A549 (cell line): ENCODE measurements at regions not wholly inside any gene's neighbourhood (a gene's known extent, or its start where the extent isn't known, plus 50 kb on each side); places are given as distances from the start of the nearest gene placed in this dataset.

ENCODE experiments used
- BHLHE40 ChIP-seq: IDR thresholded peaks from 2 replicates; pipeline ENCODE4 v1.6.1; 2012; ENCODE audit warnings: low read depth, low read length, inconsistent platforms
- TF ChIP-seq, protein P1 (sequence below): fragments of >200 bp; sonication (Bioruptor Twin); formaldehyde crosslinking; IDR thresholded peaks from 3 replicates; pipeline ENCODE4 v1.5.1; 2016

DNA sequence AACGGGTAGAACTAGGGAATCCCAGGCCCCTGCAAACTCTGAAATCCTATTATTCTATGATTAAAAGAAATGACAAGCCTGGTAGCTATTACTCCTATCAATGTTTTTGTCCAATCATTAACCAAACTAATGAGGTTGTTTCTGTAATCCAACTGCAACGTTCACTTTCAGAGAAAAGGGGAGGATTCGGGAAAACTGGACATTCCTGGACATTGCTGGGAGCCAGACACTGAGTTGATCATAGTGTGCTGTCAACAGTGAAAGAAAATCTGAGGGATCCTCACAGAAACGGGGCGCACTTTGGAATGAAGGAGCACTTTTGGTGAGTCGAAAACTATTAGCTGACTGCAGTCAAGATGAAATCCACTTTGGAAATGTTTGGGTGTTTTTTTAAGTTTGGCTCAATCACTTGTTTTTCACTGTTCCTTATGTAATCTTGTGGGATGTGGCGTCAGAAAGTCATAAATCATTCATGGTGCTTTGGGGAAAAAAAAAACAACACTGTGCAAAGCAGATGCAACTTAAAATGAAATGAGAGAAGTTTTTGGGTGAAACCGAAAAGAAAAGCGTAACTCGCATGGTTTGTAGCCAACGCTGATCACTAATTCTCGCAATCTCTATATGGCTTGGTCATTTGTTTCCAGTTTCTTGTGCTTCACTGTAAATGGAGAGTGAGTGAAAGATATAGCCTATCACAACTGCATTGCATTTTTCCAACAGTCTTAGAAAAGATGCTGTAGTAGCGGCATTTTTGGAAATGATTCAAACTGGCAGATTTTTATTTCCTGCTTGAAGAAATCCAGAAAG is 51.2 kb upstream of the ADRA1B start:
- TF ChIP-seq, protein P1, sequence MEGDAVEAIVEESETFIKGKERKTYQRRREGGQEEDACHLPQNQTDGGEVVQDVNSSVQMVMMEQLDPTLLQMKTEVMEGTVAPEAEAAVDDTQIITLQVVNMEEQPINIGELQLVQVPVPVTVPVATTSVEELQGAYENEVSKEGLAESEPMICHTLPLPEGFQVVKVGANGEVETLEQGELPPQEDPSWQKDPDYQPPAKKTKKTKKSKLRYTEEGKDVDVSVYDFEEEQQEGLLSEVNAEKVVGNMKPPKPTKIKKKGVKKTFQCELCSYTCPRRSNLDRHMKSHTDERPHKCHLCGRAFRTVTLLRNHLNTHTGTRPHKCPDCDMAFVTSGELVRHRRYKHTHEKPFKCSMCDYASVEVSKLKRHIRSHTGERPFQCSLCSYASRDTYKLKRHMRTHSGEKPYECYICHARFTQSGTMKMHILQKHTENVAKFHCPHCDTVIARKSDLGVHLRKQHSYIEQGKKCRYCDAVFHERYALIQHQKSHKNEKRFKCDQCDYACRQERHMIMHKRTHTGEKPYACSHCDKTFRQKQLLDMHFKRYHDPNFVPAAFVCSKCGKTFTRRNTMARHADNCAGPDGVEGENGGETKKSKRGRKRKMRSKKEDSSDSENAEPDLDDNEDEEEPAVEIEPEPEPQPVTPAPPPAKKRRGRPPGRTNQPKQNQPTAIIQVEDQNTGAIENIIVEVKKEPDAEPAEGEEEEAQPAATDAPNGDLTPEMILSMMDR = no peak
- no peak for TF ChIP-seq BHLHE40
